ENCODE measurements at regions not wholly inside any gene's neighbourhood (a gene's known extent, or its start where the extent isn't known, plus 50 kb on each side); places are given as distances from the start of the nearest gene placed in this dataset.

- H3K4me3 ChIP-seq (ENCODE audit: low read depth, low read length): no peak overlapping the region
- TF ChIP-seq MYC (IDR thresholded peaks at IDR 0.05; ENCODE audit: low read depth, low read length) (peak; percentile 73; the same call in 1 of the 2 replicates), POLR2A (IDR thresholded peaks at IDR 0.05; ENCODE audit: extremely low read depth, insufficient read length) (no peak), MAX (IDR thresholded peaks at IDR 0.05; ENCODE audit: low read depth, low read length) (peak; percentile 90)
- peak; percentile 69 for DNase-seq (ENCODE audit: low read depth)
These were observed 100.1 kb upstream of the JUN start for GRCh38 chr1:58883888-58884482.

GRCh38 chr1:58884706-58885661 lies 101.1 kb upstream of the JUN start:
- H3K4me3 ChIP-seq (ENCODE audit: low read depth, low read length): no peak overlapping the region
- TF ChIP-seq MAX (IDR thresholded peaks at IDR 0.05; ENCODE audit: low read depth, low read length): 0 out of 2 replicates have a peak, but pooled peaks have one; percentile 6
- no peak for TF ChIP-seq CTCF (IDR thresholded peaks at IDR 0.05; ENCODE audit: low read depth, low read length)
- no peak for TF ChIP-seq MYC (IDR thresholded peaks at IDR 0.05; ENCODE audit: low read depth, low read length)
- no peak for TF ChIP-seq POLR2A (IDR thresholded peaks at IDR 0.05; ENCODE audit: extremely low read depth, insufficient read length)
- peak; percentile 75 for DNase-seq (ENCODE audit: low read depth)

- peak; percentile 42 for DNase-seq (ENCODE audit: low read depth)
- no peak overlapping the region for H3K4me3 ChIP-seq (ENCODE audit: low read depth, low read length)
- no peak for TF ChIP-seq CTCF (IDR thresholded peaks at IDR 0.05; ENCODE audit: low read depth, low read length)
- no peak for TF ChIP-seq MYC (IDR thresholded peaks at IDR 0.05; ENCODE audit: low read depth, low read length)
- TF ChIP-seq POLR2A (IDR thresholded peaks at IDR 0.05; ENCODE audit: extremely low read depth, insufficient read length): no peak
- TF ChIP-seq MAX (IDR thresholded peaks at IDR 0.05; ENCODE audit: low read depth, low read length): no peak
These were observed 102.2 kb upstream of the JUN start for GRCh38 chr1:58885998-58886397.

GRCh38 chr1:58886611-58887010 lies 102.8 kb upstream of the JUN start:
- H3K4me3 ChIP-seq (ENCODE audit: low read depth, low read length): no peak overlapping the region
- no peak for DNase-seq (ENCODE audit: low read depth)
- TF ChIP-seq MAX (IDR thresholded peaks at IDR 0.05; ENCODE audit: low read depth, low read length) (no peak), CTCF (IDR thresholded peaks at IDR 0.05; ENCODE audit: low read depth, low read length) (no peak), POLR2A (IDR thresholded peaks at IDR 0.05; ENCODE audit: extremely low read depth, insufficient read length) (no peak), MYC (IDR thresholded peaks at IDR 0.05; ENCODE audit: low read depth, low read length) (no peak)

- no peak for DNase-seq (ENCODE audit: low read depth)
- H3K4me3 ChIP-seq (ENCODE audit: low read depth, low read length): no peak overlapping the region
- TF ChIP-seq MYC (IDR thresholded peaks at IDR 0.05; ENCODE audit: low read depth, low read length) (no peak), MAX (IDR thresholded peaks at IDR 0.05; ENCODE audit: low read depth, low read length) (no peak)
These were observed 103.2 kb upstream of the JUN start for GRCh38 chr1:58887059-58887458.

- H3K4me3 ChIP-seq (ENCODE audit: low read depth, low read length): no peak overlapping the region
- TF ChIP-seq POLR2A (IDR thresholded peaks at IDR 0.05; ENCODE audit: extremely low read depth, insufficient read length) (no peak), MYC (IDR thresholded peaks at IDR 0.05; ENCODE audit: low read depth, low read length) (no peak), MAX (IDR thresholded peaks at IDR 0.05; ENCODE audit: low read depth, low read length) (no peak), CTCF (IDR thresholded peaks at IDR 0.05; ENCODE audit: low read depth, low read length) (no peak)
- DNase-seq (ENCODE audit: low read depth): no peak
These were observed 105.0 kb upstream of the JUN start for GRCh38 chr1:58888833-58889232.

Measured in NB4 (cell line).